ENCODE measurements at regions not wholly inside any gene's neighbourhood (a gene's known extent, or its start where the extent isn't known, plus 50 kb on each side); places are given as distances from the start of the nearest gene placed in this dataset.
A peak's percentile ranks its signal among the peaks of the same experiment; 100 is the strongest.

DNA sequence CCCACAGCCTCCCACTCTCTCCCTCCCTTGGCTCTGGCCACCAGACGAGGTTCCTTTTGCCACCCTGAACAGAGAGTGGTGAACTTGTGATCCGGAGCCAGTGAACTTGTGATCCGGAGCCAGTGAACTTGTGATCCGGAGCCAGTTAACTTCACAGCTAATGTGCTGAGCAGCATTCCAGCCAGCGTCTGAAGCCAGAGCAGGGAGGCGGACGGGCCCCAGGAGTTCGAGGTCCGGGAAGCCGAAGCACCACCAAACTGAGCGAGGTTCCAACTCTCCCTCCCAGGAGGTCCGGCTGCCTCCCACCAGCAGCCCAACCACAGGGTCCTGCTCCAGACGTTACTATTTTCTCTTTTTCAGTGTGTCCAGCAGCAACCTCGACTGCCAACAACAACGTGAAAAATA, 85.8 kb downstream of the SYF2 start:
- POLR2A ChIA-PET, result no interaction called here
- TF ChIP-seq, protein P1, sequence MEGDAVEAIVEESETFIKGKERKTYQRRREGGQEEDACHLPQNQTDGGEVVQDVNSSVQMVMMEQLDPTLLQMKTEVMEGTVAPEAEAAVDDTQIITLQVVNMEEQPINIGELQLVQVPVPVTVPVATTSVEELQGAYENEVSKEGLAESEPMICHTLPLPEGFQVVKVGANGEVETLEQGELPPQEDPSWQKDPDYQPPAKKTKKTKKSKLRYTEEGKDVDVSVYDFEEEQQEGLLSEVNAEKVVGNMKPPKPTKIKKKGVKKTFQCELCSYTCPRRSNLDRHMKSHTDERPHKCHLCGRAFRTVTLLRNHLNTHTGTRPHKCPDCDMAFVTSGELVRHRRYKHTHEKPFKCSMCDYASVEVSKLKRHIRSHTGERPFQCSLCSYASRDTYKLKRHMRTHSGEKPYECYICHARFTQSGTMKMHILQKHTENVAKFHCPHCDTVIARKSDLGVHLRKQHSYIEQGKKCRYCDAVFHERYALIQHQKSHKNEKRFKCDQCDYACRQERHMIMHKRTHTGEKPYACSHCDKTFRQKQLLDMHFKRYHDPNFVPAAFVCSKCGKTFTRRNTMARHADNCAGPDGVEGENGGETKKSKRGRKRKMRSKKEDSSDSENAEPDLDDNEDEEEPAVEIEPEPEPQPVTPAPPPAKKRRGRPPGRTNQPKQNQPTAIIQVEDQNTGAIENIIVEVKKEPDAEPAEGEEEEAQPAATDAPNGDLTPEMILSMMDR (IDR thresholded peaks at IDR 0.05; ENCODE audit: control extremely low read depth, extremely low read depth, low read depth, missing control alignments), result no peak
- CTCF ChIA-PET, result interaction anchor here (0.6 to 1.4 kb wide), 3 partner anchors 33 to 298 kb away, joined by 3 to 4 read pairs (median 4); no protein-coding TSS in a partner anchor
- DNase-seq (ENCODE audit: extremely low spot score), result no peak

DNA sequence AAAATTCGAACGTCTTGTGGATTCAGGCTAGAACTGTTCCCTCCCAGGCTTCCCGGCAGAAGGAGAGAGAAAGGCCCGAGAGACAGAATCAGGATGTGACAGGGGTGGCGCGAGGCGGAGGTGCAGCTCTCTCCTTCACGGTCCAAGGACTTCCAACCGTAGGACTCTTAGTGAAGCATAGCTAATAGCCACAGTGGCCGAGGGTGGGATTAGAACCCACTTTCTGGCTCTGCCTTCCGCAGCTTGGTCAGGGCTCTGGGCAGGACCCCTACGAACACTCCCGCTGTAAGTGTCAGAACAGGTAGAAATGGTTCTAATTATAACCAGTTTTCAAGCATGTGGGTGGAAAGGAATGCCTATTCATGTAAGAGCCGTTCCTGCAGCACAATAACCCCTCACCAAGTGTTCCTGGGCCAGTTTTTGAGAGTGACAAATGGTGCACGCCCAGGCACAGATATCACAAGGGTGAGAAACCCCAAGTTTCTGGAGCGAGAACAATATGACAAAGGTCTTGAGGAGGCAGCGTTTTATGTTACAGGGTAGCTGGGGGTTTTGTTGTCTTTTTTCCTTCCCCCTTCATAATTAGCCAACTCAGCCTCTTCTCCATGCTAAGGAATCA, 86.4 kb downstream of the SYF2 start:
- TF ChIP-seq, protein P1 (IDR thresholded peaks at IDR 0.05; ENCODE audit: control extremely low read depth, extremely low read depth, low read depth, missing control alignments), result no peak
- peak; percentile 61 for DNase-seq (ENCODE audit: extremely low spot score)
- POLR2A ChIA-PET, result interaction anchor here (0.6 kb wide), 1 partner anchor 481 kb away, joined by 3 read pairs; no protein-coding TSS in a partner anchor
- CTCF ChIA-PET, result interaction anchor here (0.6 to 1.4 kb wide), 3 partner anchors 33 to 298 kb away, joined by 3 to 4 read pairs (median 4); no protein-coding TSS in a partner anchor

DNA sequence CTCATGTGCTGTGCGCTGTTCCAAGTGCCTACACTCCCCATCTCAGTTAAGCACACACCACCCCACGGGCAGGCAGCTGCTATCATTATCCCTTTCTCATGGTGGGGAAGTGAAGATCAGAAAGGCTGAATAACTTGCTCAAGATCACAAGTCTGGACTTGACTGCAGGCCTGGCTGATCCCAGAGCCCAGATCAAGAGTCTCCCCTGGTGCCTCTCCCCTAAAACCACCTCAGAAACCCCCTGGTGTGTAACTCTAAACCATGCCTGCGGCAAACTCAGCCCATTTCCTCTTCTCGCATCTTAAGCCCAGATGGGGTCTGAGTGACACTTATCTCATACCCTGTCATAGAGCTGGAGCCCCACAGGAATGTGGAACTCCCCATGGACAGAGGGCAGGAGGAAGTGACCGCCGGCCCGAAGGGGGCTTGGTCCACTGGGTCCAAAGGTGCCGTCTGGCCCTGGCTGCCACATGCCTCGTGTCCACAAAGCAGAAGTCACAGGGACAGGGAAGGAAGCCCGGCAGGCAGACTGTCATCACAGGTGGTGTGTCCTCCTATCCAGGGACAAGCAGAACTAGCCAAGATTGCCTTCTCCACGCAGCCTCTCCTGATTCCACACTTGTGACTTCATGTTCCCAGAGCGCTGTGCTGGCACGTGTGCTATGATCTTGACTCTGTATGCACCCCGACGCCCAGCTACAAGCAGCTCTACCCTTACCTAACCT, 92.1 kb downstream of the SYF2 start:
- CTCF ChIA-PET, result interaction anchor here (0.8 to 2.2 kb wide), 5 partner anchors 8 to 214 kb away, joined by 3 to 13 read pairs (median 4); no protein-coding TSS in a partner anchor
- DNase-seq (ENCODE audit: extremely low spot score), result peak; percentile 76
- POLR2A ChIA-PET, result no interaction called here
- TF ChIP-seq, protein P1 (IDR thresholded peaks at IDR 0.05; ENCODE audit: control extremely low read depth, extremely low read depth, low read depth, missing control alignments), result no peak

DNA sequence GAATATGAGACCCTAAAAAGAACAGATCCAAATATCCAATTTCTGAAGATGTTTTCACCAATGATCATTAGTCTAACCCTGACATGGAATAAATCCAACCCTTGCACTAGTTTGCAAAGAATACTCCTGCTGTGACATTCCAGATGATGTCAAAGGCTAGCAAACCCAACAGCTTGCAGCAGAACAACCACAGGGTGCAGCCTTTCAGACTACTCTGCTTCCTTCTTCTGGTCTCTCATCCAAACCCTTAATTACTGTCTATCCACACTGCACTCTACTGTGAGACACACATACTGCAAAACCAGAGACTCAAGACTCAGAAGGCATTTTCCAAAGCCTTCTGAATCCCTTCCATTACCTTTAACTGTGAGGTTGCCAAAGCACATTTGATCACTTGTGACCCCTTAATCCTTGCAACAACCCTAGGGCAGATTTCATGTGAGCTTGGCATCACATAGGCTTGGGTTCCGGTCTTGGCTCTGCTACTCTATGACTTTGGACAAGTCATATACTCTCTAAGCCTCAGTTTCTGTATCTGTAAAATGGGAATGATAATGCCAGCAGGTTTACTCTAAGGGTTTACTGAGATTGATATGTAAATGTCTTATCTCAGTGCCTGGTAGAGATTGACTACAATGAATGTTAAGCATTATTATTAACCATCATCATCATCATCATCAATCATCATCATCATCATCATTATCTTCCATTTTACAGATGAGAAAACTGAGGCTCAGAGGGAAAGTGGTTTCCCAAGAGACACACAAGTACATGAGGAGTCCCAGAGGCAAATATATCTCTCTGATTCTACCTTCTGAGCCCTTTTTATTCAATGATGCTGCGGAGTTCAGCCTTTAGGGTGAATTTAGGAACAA, 94.5 kb downstream of the SYF2 start:
- DNase-seq (ENCODE audit: extremely low spot score), result no peak
- ChIA-PET CTCF (interaction anchor here (0.8 to 2.2 kb wide), 7 partner anchors 9 to 233 kb away, joined by 3 to 13 read pairs (median 4); no protein-coding TSS in a partner anchor), POLR2A (no interaction called here)
- TF ChIP-seq, protein P1 (IDR thresholded peaks at IDR 0.05; ENCODE audit: control extremely low read depth, extremely low read depth, low read depth, missing control alignments), result no peak

DNA sequence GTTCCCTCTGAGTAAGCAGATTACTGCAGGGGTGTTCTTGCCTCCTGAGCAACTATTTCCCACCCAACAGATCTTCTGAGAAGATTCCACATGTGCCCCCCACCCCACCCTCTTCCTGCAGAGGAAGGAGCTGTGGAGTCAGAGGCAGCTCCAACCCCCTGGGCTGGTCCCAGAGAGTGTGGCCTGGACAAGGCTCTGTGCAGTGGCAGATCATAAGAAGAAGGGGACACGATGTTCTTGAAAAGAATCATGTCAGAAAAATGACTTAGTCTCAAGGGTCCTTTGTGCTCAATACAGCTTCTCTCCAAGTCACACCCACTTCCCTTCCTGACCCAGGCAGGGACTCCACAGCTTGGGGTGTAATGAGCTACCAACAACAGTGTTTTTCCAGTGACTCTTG, 95.2 kb downstream of the SYF2 start:
- POLR2A ChIA-PET, result no interaction called here

More for the DNA sequence above, 95.2 kb downstream of the SYF2 start:
- CTCF ChIA-PET, result interaction anchor here (0.8 to 1.5 kb wide), 5 partner anchors 8 to 233 kb away, joined by 3 to 5 read pairs (median 4); no protein-coding TSS in a partner anchor
- DNase-seq (ENCODE audit: extremely low spot score), result no peak
- TF ChIP-seq, protein P1 (IDR thresholded peaks at IDR 0.05; ENCODE audit: control extremely low read depth, extremely low read depth, low read depth, missing control alignments), result no peak
